Midbrain (tissue), 1 donor: ENCODE measurements at regions not wholly inside any gene's neighbourhood (a gene's known extent, or its start where the extent isn't known, plus 50 kb on each side); places are given as distances from the start of the nearest gene placed in this dataset.

Experiments
- DNase-seq: peaks from one replicate; lab custom pipeline; 2025; lab: John Stamatoyannopoulos, UW

GRCh38 chr12:69062621-69063237 is 129.8 kb upstream of the CPM start:
- DNase-seq: peak; percentile 44

- no peak for DNase-seq
Measured at GRCh38 chr12:69064734-69065443, 131.9 kb upstream of the CPM start.

- no peak for DNase-seq
Measured at GRCh38 chr12:69065775-69066174, 132.8 kb upstream of the CPM start.

- DNase-seq: no peak
Measured at GRCh38 chr12:69066492-69067373, 133.8 kb upstream of the CPM start.

- DNase-seq: no peak
Measured at GRCh38 chr12:69067713-69068112, 134.7 kb upstream of the CPM start.

- DNase-seq: no peak
Measured at GRCh38 chr12:69068448-69068847, 135.5 kb upstream of the CPM start.

- no peak for DNase-seq
Measured at GRCh38 chr12:69069479-69069878, 136.5 kb upstream of the CPM start.

- DNase-seq: peak; percentile 81
Measured at GRCh38 chr12:69070319-69071090, 137.5 kb upstream of the CPM start.

- DNase-seq: no peak
Measured at GRCh38 chr12:69071091-69071370, 138.1 kb upstream of the CPM start.

GRCh38 chr12:69073035-69073434 is 140.1 kb upstream of the CPM start:
- no peak for DNase-seq

- no peak for DNase-seq
Measured at GRCh38 chr12:69074556-69075349, 141.8 kb upstream of the CPM start.

- DNase-seq: no peak
Measured at GRCh38 chr12:69083689-69084088, 150.7 kb upstream of the CPM start.

GRCh38 chr12:69084816-69085378 is 151.9 kb upstream of the CPM start:
- no peak for DNase-seq

GRCh38 chr12:69085852-69086251 is 152.9 kb upstream of the CPM start:
- DNase-seq: no peak

- DNase-seq: no peak
Measured at GRCh38 chr12:69087986-69088385, 151.4 kb upstream of the CPSF6 start.

- no peak for DNase-seq
Measured at GRCh38 chr12:69090722-69091121, 148.6 kb upstream of the CPSF6 start.

- no peak for DNase-seq
Measured at GRCh38 chr12:69091442-69092017, 147.8 kb upstream of the CPSF6 start.

GRCh38 chr12:69092137-69092536 is 147.2 kb upstream of the CPSF6 start:
- no peak for DNase-seq

- no peak for DNase-seq
Measured at GRCh38 chr12:69094606-69095216, 144.7 kb upstream of the CPSF6 start.

GRCh38 chr12:69095765-69096477 is 143.4 kb upstream of the CPSF6 start:
- DNase-seq: no peak
